CD14-positive monocyte (primary cell): ENCODE measurements at regions not wholly inside any gene's neighbourhood (a gene's known extent, or its start where the extent isn't known, plus 50 kb on each side); places are given as distances from the start of the nearest gene placed in this dataset.

Experiments used
- DNase-seq, 3 donors: peaks; one replicate each; pipeline ENCODE4 v3.0.0-alpha.2; 2011 to 2022
- H2AFZ ChIP-seq: 2 replicates; pipeline ENCODE4 v1.6.0; 2012; ENCODE audit warnings: mild to moderate bottlenecking, low read depth, low read length, inconsistent platforms; ENCODE audit not compliant: insufficient read depth, poor library complexity, severe bottlenecking
- H3K27ac ChIP-seq, 2 donors: 1 replicate in 1 of 2; 2 replicates in 1 of 2; pipeline ENCODE4 v1.5.1; 2012 to 2013; ENCODE audit warnings: low read length in 2 of 2, control low read depth in 1 of 2, inconsistent platforms in 1 of 2, low read depth in 1 of 2, mild to moderate bottlenecking in 1 of 2
- H3K27me3 ChIP-seq, 2 donors: one replicate each; pipeline versions ENCODE4 v1.6.0 to v1.6.1; 2011 to 2013; ENCODE audit warnings: low read length in 2 of 2; ENCODE audit not compliant: control insufficient read depth in 2 of 2, insufficient read depth in 2 of 2
- H3K36me3 ChIP-seq, 2 donors: replicated peaks in 1 of 2; 1 replicate in 1 of 2; 2 replicates in 1 of 2; pipeline versions ENCODE4 v1.5.1 to v1.6.1; 2012 to 2013; ENCODE audit warnings: low read length in 2 of 2, control low read depth in 1 of 2, inconsistent platforms in 1 of 2, mild to moderate bottlenecking in 1 of 2; ENCODE audit not compliant: insufficient read depth in 2 of 2, control insufficient read depth in 1 of 2
- H3K4me1 ChIP-seq, 2 donors: 1 replicate in 1 of 2; 2 replicates in 1 of 2; pipeline versions ENCODE4 v1.5.1 to v1.6.1; 2012 to 2013; ENCODE audit warnings: low read length in 2 of 2, control low read depth in 1 of 2, inconsistent platforms in 1 of 2, mild to moderate bottlenecking in 1 of 2, moderate library complexity in 1 of 2; ENCODE audit not compliant: insufficient read depth in 2 of 2, control insufficient read depth in 1 of 2
- H3K4me2 ChIP-seq: replicated peaks from 2 replicates; pipeline ENCODE3; 2012; ENCODE audit warnings: low read length, moderate library complexity, mild to moderate bottlenecking; ENCODE audit not compliant: poor library complexity, severe bottlenecking; ENCODE audit errors: extremely low read depth
- H3K4me3 ChIP-seq, 3 experiments: fragments of 200-600 bp in 1 of 3; sonication (generic) in 1 of 3; replicated peaks in 1 of 3; 1 replicate in 2 of 3; 2 replicates in 1 of 3; pipeline ENCODE4 v1.5.1; 2011 to 2013; ENCODE audit warnings: low read length in 3 of 3, mild to moderate bottlenecking in 3 of 3, control low read depth in 2 of 3, low read depth in 2 of 3, inconsistent platforms in 1 of 3, moderate library complexity in 1 of 3
- H3K79me2 ChIP-seq: 2 replicates; pipeline ENCODE4 v1.6.0; 2012; ENCODE audit warnings: mild to moderate bottlenecking, control low read depth, inconsistent platforms, low read length, moderate library complexity; ENCODE audit not compliant: insufficient read depth
- H3K9ac ChIP-seq: 2 replicates; pipeline ENCODE4 v1.6.0; 2017; ENCODE audit warnings: low read length, mild to moderate bottlenecking; ENCODE audit not compliant: insufficient read depth, poor library complexity, severe bottlenecking
- H3K9me3 ChIP-seq, 2 donors: replicated peaks in 1 of 2; 1 replicate in 1 of 2; 2 replicates in 1 of 2; pipeline versions ENCODE4 v1.5.1 to v1.6.1; 2012 to 2013; ENCODE audit warnings: low read length in 2 of 2, control low read depth in 1 of 2; ENCODE audit not compliant: control insufficient read depth in 1 of 2, insufficient read depth in 1 of 2
- H4K20me1 ChIP-seq: 2 replicates; pipeline ENCODE4 v1.6.0; 2012; ENCODE audit warnings: mild to moderate bottlenecking, low read length, control low read depth, moderate library complexity; ENCODE audit not compliant: insufficient read depth
- H3K27ac Mint-ChIP-seq, 7 donors: one replicate each; pipeline ENCODE4 v1.8.0; 2020; ENCODE audit warnings: mild to moderate bottlenecking in 7 of 7, mixed read lengths in 7 of 7, moderate library complexity in 6 of 7, inconsistent platforms in 2 of 7
- H3K27me3 Mint-ChIP-seq, 3 donors: one replicate each; pipeline ENCODE4 v1.8.0; 2021 to 2022; ENCODE audit warnings: low read depth in 3 of 3, mild to moderate bottlenecking in 3 of 3, mixed read lengths in 3 of 3, moderate library complexity in 3 of 3, inconsistent platforms in 1 of 3
- H3K36me3 Mint-ChIP-seq, 2 donors: one replicate each; pipeline ENCODE4 v1.8.0; 2020; ENCODE audit warnings: mixed read lengths in 2 of 2, inconsistent platforms in 1 of 2, mild to moderate bottlenecking in 1 of 2
- H3K4me1 Mint-ChIP-seq: one replicate; pipeline ENCODE4 v1.8.0; 2020; ENCODE audit warnings: mild to moderate bottlenecking, mixed read lengths
- H3K4me3 Mint-ChIP-seq, 2 donors: one replicate each; pipeline ENCODE4 v1.8.0; 2020; ENCODE audit warnings: mild to moderate bottlenecking in 2 of 2, mixed read lengths in 2 of 2, moderate library complexity in 1 of 2
- H3K9me3 Mint-ChIP-seq, 7 donors: one replicate each; pipeline ENCODE4 v1.8.0; 2020 to 2022; ENCODE audit warnings: mixed read lengths in 7 of 7, mild to moderate bottlenecking in 6 of 7, moderate library complexity in 6 of 7, inconsistent platforms in 2 of 7
- CTCF ChIP-seq: fragments of 200-600 bp; IDR thresholded peaks from one replicate; pipeline ENCODE4 v1.8.0; 2022; ENCODE audit warnings: antibody characterized with exemption, mild to moderate bottlenecking
- WGBS: methylation state at CpG from one replicate; pipeline ENCODE4 v1.1.5; 2013; ENCODE audit warnings: missing lambda C conversion rate; ENCODE audit not compliant: insufficient coverage; 5-methylcytosine and 5-hydroxymethylcytosine counted together
- intact Hi-C, 2 donors: fragments of 100-400 bp; cut with micrococcal nuclease; formaldehyde crosslinking; loops; one replicate each; pipeline versions ENCODE4 v1.15.0 to v1.15.1; 2023

GRCh38 chr9:65411901-65412300 is 126.9 kb upstream of the FOXD4L5 start:
- Histone ChIP-seq H3K36me3 (no peaks in the 10 kb centered on the region), H3K4me3 (no peak overlapping the region), H3K4me2 (no peak overlapping the region), H3K27me3 (no peaks in the 10 kb centered on the region), H3K27ac (no peak overlapping the region), H3K9me3 (peaks cover 61 to 76% of the 10 kb centered on the region in 2 donors), H3K79me2 (no peaks in the 10 kb centered on the region), H2AFZ (no peak overlapping the region), H3K9ac (no peak overlapping the region), H4K20me1 (no peaks in the 10 kb centered on the region), H3K4me1 (no peaks in the 10 kb centered on the region)
- Mint-ChIP-seq H3K9me3 (peaks cover 33 to 71% (median 49%) of the 10 kb centered on the region in 7 donors), H3K27me3 (peaks cover 0 to 2% (median 0%) of the 10 kb centered on the region in 3 donors), H3K4me3 (no peak overlapping the region), H3K27ac (no peak overlapping the region), H3K4me1 (no peaks in the 10 kb centered on the region), H3K36me3 (no peaks in the 10 kb centered on the region)
- no peak for DNase-seq
- TF ChIP-seq CTCF, result no peak
- 89% methylated on average over 6 of the region's 8 CpGs for WGBS
- intact Hi-C loops, result no loop called here

DNA sequence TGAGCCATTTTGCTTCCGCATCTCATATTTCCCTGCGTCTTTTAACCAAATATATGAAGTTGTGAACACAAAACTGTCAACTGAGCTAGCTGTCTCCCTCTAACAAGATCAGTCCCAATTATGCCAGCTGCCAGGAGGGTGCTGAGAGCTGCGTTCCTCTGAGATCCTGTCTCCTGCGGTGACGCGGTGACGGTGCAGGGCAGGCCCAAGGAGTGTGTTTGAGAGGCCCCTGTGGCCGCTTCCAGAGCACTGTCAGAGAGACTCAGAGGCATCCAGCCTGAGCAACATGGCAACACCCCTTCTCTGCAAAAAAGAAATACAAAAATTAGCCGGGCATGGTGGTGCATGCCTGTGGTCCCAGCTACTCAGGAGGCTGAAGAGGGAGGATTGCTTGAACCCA is 126.3 kb upstream of the FOXD4L5 start:
- no peaks in the 10 kb centered on the region for H3K4me1 Mint-ChIP-seq
- Histone ChIP-seq H2AFZ (no peak overlapping the region), H3K27me3 (no peaks in the 10 kb centered on the region), H3K4me2 (no peak overlapping the region), H3K79me2 (no peaks in the 10 kb centered on the region), H4K20me1 (no peaks in the 10 kb centered on the region), H3K9me3 (peaks cover 64 to 78% of the 10 kb centered on the region in 2 donors), H3K36me3 (no peaks in the 10 kb centered on the region), H3K4me1 (no peaks in the 10 kb centered on the region), H3K27ac (no peak overlapping the region), H3K9ac (no peak overlapping the region), H3K4me3 (no peak overlapping the region)
- no peak for DNase-seq
- H3K4me3 Mint-ChIP-seq, result no peak overlapping the region
- 94% methylated on average over 6 of the region's 9 CpGs for WGBS
- peaks cover 0 to 2% (median 0%) of the 10 kb centered on the region in 3 donors for H3K27me3 Mint-ChIP-seq
- peaks cover 36 to 72% (median 52%) of the 10 kb centered on the region in 7 donors for H3K9me3 Mint-ChIP-seq
- no peak for TF ChIP-seq CTCF
- no peaks in the 10 kb centered on the region for H3K36me3 Mint-ChIP-seq
- no peak overlapping the region for H3K27ac Mint-ChIP-seq
- intact Hi-C loops, result no loop called here
